ENCODE measurements at regions not wholly inside any gene's neighbourhood (a gene's known extent, or its start where the extent isn't known, plus 50 kb on each side); places are given as distances from the start of the nearest gene placed in this dataset.
A peak's percentile ranks its signal among the peaks of the same experiment; 100 is the strongest.

- DNase-seq: no peak
Measured at GRCh38 chr10:126787201-126787600, 116.7 kb upstream of the C10orf90 start.

DNA sequence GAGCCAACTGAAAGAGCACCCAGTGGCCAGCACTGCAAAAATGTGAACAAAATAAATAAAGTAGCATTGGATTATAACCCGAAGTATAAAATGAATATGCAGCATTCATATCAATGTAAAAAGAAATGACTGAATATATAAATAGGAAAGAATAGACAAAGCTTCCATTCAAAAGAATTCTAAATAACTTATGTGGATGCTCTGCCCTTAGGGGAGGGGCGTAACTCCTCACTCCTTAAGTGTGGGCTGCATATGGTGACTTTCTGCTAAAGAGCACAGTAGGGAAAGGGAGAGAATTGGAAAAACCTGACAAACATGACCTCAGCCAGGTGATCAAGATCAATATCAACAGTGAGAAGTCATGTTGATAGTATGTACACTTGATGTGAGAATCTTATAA lies 109.9 kb upstream of the DOCK1 start:
- no peak for DNase-seq

- DNase-seq: no peak
Measured at GRCh38 chr10:126798649-126799048, 106.6 kb upstream of the DOCK1 start.

- DNase-seq: no peak
Measured at GRCh38 chr10:126803394-126803793, 101.8 kb upstream of the DOCK1 start.

DNA sequence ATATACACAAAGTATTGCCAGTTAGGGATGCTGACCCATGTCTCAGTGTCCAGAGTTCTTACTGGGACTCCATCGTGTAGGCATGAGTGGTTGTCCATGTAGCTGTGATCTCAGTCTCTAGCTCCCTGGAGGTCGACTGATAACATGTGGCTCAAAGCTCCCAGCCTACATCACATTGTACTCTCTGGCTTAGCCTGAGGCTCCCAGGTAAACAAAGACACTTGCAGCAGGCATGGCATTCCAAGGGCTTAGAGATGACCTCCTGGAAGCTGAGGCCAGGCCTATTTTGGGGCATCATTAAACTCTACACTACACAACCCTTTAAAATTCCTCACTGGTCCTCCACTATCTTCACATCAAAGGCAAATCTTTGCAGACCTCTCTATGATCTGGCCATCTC lies 100.8 kb upstream of the DOCK1 start:
- DNase-seq: no peak

- DNase-seq: no peak
Measured at GRCh38 chr10:126806498-126806897, 98.7 kb upstream of the DOCK1 start.

DNA sequence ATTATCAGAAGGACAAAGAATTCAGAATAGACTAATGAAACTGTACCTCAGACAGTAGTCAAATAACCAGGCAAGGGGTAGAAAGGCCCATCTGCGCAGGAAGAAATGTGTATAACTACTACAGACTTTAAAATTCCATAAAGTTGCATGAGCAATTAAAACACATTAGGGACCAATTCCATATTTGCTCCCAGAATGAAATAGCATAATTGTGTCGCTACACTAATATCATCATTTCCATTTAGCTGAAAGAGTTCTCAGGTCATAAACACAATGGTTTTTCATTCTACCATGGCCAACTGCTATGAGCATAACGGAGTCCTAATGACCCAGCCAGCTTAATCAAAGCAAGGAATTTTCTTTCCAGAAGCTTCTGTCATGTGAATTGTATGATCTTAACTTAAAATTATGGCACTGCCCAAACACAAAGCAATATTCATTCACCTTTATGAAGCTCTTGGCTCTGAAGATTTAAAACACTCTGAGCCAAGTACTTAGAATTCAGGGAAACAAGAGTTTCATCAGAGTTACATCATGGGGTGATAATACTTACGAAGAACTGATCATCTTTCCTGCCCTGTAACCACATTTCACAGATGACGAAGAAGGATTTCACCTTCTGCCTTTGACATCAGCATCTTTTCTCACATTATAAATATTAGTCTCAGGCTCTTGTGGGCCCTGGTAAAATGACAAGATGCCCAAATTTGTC lies 98.1 kb upstream of the DOCK1 start:
- DNase-seq: no peak

- no peak for DNase-seq
Measured at GRCh38 chr10:126808103-126808502, 97.1 kb upstream of the DOCK1 start.

- DNase-seq: no peak
Measured at GRCh38 chr10:126813432-126813831, 91.8 kb upstream of the DOCK1 start.

DNA sequence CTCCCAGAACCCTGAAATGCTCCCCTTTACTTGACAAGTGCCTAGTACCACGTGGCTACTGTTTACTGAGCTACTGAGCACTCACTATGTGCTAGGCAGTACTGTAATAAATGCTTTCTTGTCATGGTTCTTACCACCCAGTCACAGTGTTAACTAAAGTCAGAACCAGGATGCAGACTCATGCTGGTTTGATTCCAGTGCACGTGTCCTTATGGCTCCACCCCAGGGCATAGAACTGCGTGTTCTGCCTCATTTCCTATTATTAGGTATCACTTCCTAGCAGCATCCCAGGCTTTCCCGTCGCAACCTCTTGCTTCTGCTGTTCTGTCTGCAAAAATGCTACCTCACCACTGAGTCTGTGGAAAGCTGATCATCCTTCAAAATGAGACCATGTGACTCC lies 71.7 kb upstream of the DOCK1 start:
- no peak for DNase-seq

- DNase-seq: no peak
Measured at GRCh38 chr10:126836009-126836408, 69.2 kb upstream of the DOCK1 start.

DNA sequence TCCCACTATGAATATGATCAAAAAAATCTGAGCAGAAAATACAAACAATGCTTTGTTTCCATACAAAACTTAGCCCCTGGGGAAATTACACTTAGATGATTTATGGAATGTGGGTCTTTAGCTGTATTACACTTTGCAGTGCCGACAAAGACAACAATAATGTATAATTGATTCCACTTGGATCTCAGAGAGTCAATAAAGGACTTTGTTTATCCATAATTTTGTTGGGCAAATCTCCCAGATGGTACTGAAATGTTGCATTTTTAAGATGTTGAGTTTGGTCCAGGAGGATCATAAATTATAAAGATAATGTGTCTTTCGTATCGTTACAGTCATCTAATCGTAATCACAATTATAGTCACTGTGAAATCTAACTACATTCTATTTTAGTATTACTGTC lies 66.9 kb upstream of the DOCK1 start:
- DNase-seq: peak; percentile 9

- no peak for DNase-seq
Measured at GRCh38 chr10:126839094-126839761, 66.0 kb upstream of the DOCK1 start.

DNA sequence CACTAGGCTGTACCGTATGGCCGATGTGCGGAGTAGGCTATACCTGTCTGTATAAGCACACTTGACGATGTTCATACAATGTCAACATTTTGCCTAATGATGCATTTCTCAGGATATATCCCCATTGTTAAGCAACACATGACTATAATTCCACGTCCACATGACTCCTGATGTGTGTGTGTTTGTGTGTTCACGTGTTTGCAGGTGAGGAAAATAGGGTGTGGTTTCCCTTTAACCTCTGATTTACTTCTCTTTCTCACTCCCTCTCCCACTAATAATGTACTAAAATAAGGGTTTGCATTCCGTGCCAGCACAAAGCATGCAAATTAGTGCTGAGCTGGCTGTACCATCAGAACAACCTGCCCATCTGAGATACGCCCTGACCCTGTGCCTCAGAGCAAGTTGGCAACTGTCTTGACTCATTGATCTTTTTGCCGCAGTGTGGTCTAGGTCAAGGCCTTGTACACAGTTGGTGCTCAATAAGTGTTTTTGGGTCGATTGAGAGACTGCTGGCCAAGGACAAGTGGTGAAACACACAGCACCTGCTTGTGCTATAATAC lies 64.6 kb upstream of the DOCK1 start:
- DNase-seq: no peak

DNA sequence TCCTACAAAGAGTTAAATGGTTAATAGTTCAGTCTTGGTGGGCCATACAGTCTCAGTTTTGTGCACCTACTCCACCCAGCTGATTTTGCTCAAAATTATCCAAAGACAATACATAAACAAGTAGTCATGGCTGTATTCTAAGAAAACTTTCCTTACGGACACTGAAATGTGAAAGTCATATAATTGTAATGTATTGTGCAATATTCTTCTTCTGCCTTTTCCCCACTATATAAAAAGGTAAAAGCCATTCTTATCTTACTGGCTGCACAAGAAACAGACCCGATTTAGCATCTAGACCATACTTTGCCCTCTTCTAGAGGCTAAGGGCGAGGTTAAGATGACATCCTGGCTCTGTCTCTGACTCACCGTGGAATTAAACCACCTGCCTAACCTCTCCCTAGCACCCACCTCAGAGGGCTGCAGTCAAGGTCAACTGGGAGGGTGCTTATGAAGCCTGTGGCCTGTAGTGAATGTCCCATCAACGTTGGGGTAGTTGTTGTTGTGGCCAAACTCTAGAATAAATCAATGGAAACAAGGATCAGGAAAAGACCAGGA lies 63.8 kb upstream of the DOCK1 start:
- DNase-seq: no peak

- no peak for DNase-seq
Measured at GRCh38 chr10:126842356-126842755, 62.9 kb upstream of the DOCK1 start.

GRCh38 chr10:126842836-126843235 lies 62.4 kb upstream of the DOCK1 start:
- no peak for DNase-seq

- DNase-seq: no peak
Measured at GRCh38 chr10:126843299-126843934, 61.8 kb upstream of the DOCK1 start.

- peak; percentile 12 for DNase-seq
Measured at GRCh38 chr10:126844406-126844805, 60.8 kb upstream of the DOCK1 start.

GRCh38 chr10:126846469-126846868 lies 58.8 kb upstream of the DOCK1 start:
- no peak for DNase-seq

DNA sequence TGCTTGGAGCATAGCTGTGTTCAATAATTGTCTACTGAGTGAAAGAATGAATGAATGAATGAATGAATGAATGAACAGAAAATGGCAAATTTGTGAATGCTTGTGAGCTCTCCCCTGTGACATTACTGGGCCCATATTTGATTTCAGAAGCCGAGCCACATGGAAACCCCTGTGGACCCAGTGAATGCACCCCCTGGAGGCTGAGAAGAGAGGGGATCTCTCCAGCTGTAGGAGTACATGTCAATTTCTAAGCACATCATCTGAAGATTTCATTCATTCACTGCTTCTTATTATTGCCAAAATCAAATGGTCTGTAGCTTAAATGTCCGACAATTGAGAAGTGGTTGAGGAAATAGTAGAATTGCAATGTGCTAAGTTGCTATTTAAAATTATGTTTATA lies 58.3 kb upstream of the DOCK1 start:
- DNase-seq: no peak

DNA sequence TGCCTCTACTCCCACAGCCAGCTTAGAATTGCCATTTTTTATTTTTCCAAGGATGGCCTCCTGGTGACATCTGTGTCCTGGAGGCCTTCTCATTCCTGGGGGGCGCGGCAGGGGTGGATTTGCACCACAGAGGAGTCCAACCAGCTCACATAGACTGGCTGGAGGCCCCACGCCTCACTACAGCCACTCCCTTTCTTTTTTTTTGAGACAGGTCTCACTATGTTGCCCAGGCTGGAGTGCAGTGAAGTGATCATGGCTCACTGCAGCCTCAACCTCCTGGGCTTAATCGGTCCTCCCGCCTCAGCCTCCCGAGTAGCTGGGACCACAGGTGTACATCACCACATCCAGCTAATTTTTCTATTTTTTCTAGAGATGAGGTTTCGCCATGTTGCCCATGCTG lies 57.6 kb upstream of the DOCK1 start:
- DNase-seq: no peak

- no peak for DNase-seq
Measured at GRCh38 chr10:126849646-126850045, 55.6 kb upstream of the DOCK1 start.
